ENCODE measurements at regions not wholly inside any gene's neighbourhood (a gene's known extent, or its start where the extent isn't known, plus 50 kb on each side); places are given as distances from the start of the nearest gene placed in this dataset.

- CTCF ChIA-PET = no interaction called here
Observed at GRCh38 chr18:28974504-28974903, 797.6 kb upstream of the CDH2 start.

GRCh38 chr18:28973324-28973723 lies 796.4 kb upstream of the CDH2 start:
- ChIA-PET POLR2A (no interaction called here), CTCF (no interaction called here)

More at GRCh38 chr18:28974504-28974903, 797.6 kb upstream of the CDH2 start:
- POLR2A ChIA-PET = no interaction called here

GRCh38 chr18:28972333-28972907 lies 795.5 kb upstream of the CDH2 start:
- ChIA-PET POLR2A (no interaction called here), CTCF (no interaction called here)

- CTCF ChIA-PET = no interaction called here
- POLR2A ChIA-PET = no interaction called here
Observed at GRCh38 chr18:28963481-28963880, 786.6 kb upstream of the CDH2 start.

- POLR2A ChIA-PET = no interaction called here
- CTCF ChIA-PET = no interaction called here
Observed at GRCh38 chr18:28961669-28962228, 784.8 kb upstream of the CDH2 start.

- CTCF ChIA-PET = no interaction called here
- POLR2A ChIA-PET = no interaction called here
Observed at GRCh38 chr18:28960146-28960545, 783.2 kb upstream of the CDH2 start.

GRCh38 chr18:28952339-28952738 lies 775.4 kb upstream of the CDH2 start:
- POLR2A ChIA-PET = no interaction called here
- CTCF ChIA-PET = no interaction called here

- ChIA-PET POLR2A (no interaction called here), CTCF (no interaction called here)
Observed at GRCh38 chr18:28947900-28948299, 771.0 kb upstream of the CDH2 start.

GRCh38 chr18:28946471-28946870 lies 769.5 kb upstream of the CDH2 start:
- POLR2A ChIA-PET = no interaction called here
- CTCF ChIA-PET = no interaction called here

- ChIA-PET CTCF (no interaction called here), POLR2A (no interaction called here)
Observed at GRCh38 chr18:28922936-28923335, 746.0 kb upstream of the CDH2 start.

GRCh38 chr18:28916456-28916855 lies 739.5 kb upstream of the CDH2 start:
- POLR2A ChIA-PET = no interaction called here

GRCh38 chr18:28905509-28905908 lies 728.6 kb upstream of the CDH2 start:
- CTCF ChIA-PET = no interaction called here
- POLR2A ChIA-PET = no interaction called here

More at GRCh38 chr18:28916456-28916855, 739.5 kb upstream of the CDH2 start:
- CTCF ChIA-PET = no interaction called here

GRCh38 chr18:28904789-28905364 lies 727.9 kb upstream of the CDH2 start:
- ChIA-PET POLR2A (no interaction called here), CTCF (no interaction called here)

- ChIA-PET POLR2A (no interaction called here), CTCF (no interaction called here)
Observed at GRCh38 chr18:28903306-28903705, 726.4 kb upstream of the CDH2 start.

- ChIA-PET POLR2A (no interaction called here), CTCF (no interaction called here)
Observed at GRCh38 chr18:28890791-28891190, 713.9 kb upstream of the CDH2 start.

- CTCF ChIA-PET = no interaction called here
- POLR2A ChIA-PET = no interaction called here
Observed at GRCh38 chr18:28884304-28884703, 707.4 kb upstream of the CDH2 start.

- ChIA-PET CTCF (no interaction called here), POLR2A (no interaction called here)
Observed at GRCh38 chr18:28880856-28881255, 703.9 kb upstream of the CDH2 start.

GRCh38 chr18:28875059-28875458 lies 698.1 kb upstream of the CDH2 start:
- CTCF ChIA-PET = no interaction called here
- POLR2A ChIA-PET = no interaction called here

GRCh38 chr18:28863396-28863795 lies 686.5 kb upstream of the CDH2 start:
- ChIA-PET CTCF (no interaction called here), POLR2A (no interaction called here)

- CTCF ChIA-PET = no interaction called here
- POLR2A ChIA-PET = no interaction called here
Observed at GRCh38 chr18:28858248-28858647, 681.3 kb upstream of the CDH2 start.

- ChIA-PET POLR2A (no interaction called here), CTCF (no interaction called here)
Observed at GRCh38 chr18:28855989-28856388, 679.1 kb upstream of the CDH2 start.

- POLR2A ChIA-PET = no interaction called here
- CTCF ChIA-PET = no interaction called here
Observed at GRCh38 chr18:28855524-28855923, 678.6 kb upstream of the CDH2 start.
